DND-41 (cell line): ENCODE measurements at regions not wholly inside any gene's neighbourhood (a gene's known extent, or its start where the extent isn't known, plus 50 kb on each side); places are given as distances from the start of the nearest gene placed in this dataset.

Experiments
- ATAC-seq: fragments of 200-7000 bp; cut with Tn5 transposase; 3 replicates; pipeline ENCODE4 v1.9.1; 2021; ENCODE audit warnings: low read depth; ENCODE audit not compliant: insufficient read depth
- DNase-seq: peaks from one replicate; pipeline ENCODE4 v3.0.0-alpha.2; 2020
- H2AFZ ChIP-seq: 2 replicates; pipeline ENCODE4 v1.6.0; 2012; ENCODE audit warnings: low read depth, low read length
- H3K27ac ChIP-seq: 2 replicates; pipeline ENCODE4 v1.5.1; 2012; ENCODE audit warnings: low read length, inconsistent platforms
- H3K27me3 ChIP-seq: fragments of 200-600 bp; sonication (generic); 2 replicates; pipeline ENCODE4 v1.6.0; 2012; ENCODE audit warnings: low read length, mild to moderate bottlenecking, inconsistent platforms; ENCODE audit not compliant: insufficient read depth, poor library complexity
- H3K36me3 ChIP-seq: 2 replicates; pipeline ENCODE4 v1.5.1; 2012; ENCODE audit warnings: low read length, inconsistent platforms; ENCODE audit not compliant: insufficient read depth
- H3K4me1 ChIP-seq: 2 replicates; pipeline ENCODE4 v1.5.1; 2012; ENCODE audit warnings: mild to moderate bottlenecking, low read length; ENCODE audit not compliant: insufficient read depth
- H3K4me2 ChIP-seq: 2 replicates; pipeline ENCODE4 v1.6.0; 2012; ENCODE audit warnings: mild to moderate bottlenecking, moderate library complexity, low read length, inconsistent platforms; ENCODE audit not compliant: insufficient read depth
- H3K4me3 ChIP-seq, 2 experiments: fragments of 200-600 bp in 1 of 2; shearing (Covaris generic) in 1 of 2; 2 replicates each; pipeline ENCODE4 v1.5.1; 2012 to 2016; ENCODE audit warnings: inconsistent platforms in 2 of 2, low read length in 2 of 2, mild to moderate bottlenecking in 2 of 2, low read depth in 1 of 2, moderate library complexity in 1 of 2
- H3K79me2 ChIP-seq: 2 replicates; pipeline ENCODE4 v1.6.0; 2012; ENCODE audit warnings: low read length, inconsistent platforms; ENCODE audit not compliant: insufficient read depth
- H3K9ac ChIP-seq: 2 replicates; pipeline ENCODE4 v1.6.0; 2012; ENCODE audit warnings: low read depth, mild to moderate bottlenecking, inconsistent platforms, low read length, moderate library complexity
- H3K9me3 ChIP-seq: 2 replicates; pipeline ENCODE4 v1.5.1; 2012; ENCODE audit warnings: low read length, moderate library complexity, mild to moderate bottlenecking, inconsistent platforms; ENCODE audit not compliant: insufficient read depth, severe bottlenecking
- H4K20me1 ChIP-seq: 2 replicates; pipeline ENCODE4 v1.6.0; 2012; ENCODE audit warnings: low read length; ENCODE audit not compliant: insufficient read depth
- CTCF ChIP-seq: IDR thresholded peaks from 2 replicates; pipeline ENCODE4 v1.5.1; 2012; ENCODE audit warnings: borderline replicate concordance, low read length, moderate library complexity, mild to moderate bottlenecking; ENCODE audit not compliant: poor library complexity, severe bottlenecking; ENCODE audit errors: extremely low read depth
- EZH2 ChIP-seq: IDR thresholded peaks from 3 replicates; pipeline ENCODE4 v1.6.1; 2012; ENCODE audit warnings: borderline replicate concordance, low read depth, mild to moderate bottlenecking, moderate library complexity, low read length, inconsistent platforms; ENCODE audit not compliant: severe bottlenecking

GRCh38 chr2:56133931-56134629, 49.7 kb upstream of the CCDC85A start:
- Histone ChIP-seq H3K4me3 (no peak overlapping the region), H3K27me3 (no peaks in the 10 kb centered on the region), H3K4me1 (no peaks in the 10 kb centered on the region), H3K9ac (no peak overlapping the region), H3K36me3 (no peaks in the 10 kb centered on the region), H4K20me1 (no peaks in the 10 kb centered on the region), H2AFZ (no peak overlapping the region), H3K79me2 (no peaks in the 10 kb centered on the region), H3K4me2 (no peak overlapping the region), H3K27ac (no peak overlapping the region), H3K9me3 (no peaks in the 10 kb centered on the region)
- ATAC-seq (no peak), DNase-seq (no peak)
- no peak for TF ChIP-seq CTCF
- TF ChIP-seq EZH2 = no peak
